Large intestine (tissue), 3 donors: ENCODE measurements at regions not wholly inside any gene's neighbourhood (a gene's known extent, or its start where the extent isn't known, plus 50 kb on each side); places are given as distances from the start of the nearest gene placed in this dataset.

Source experiments
- DNase-seq, 2 donors: peaks; one replicate each; pipeline versions ENCODE4 v3.0.0 to v3.0.0-alpha.2; 2013
- H3K27ac ChIP-seq: one replicate; pipeline ENCODE4 v1.5.1; 2013; ENCODE audit warnings: low read length
- H3K27me3 ChIP-seq: 2 replicates; pipeline ENCODE4 v1.6.1; 2013; ENCODE audit warnings: low read length; ENCODE audit not compliant: control insufficient read depth, insufficient read depth
- H3K36me3 ChIP-seq: 2 replicates; pipeline ENCODE4 v1.6.1; 2013; ENCODE audit warnings: low read length; ENCODE audit not compliant: control insufficient read depth, insufficient read depth
- H3K4me1 ChIP-seq: one replicate; pipeline ENCODE4 v1.6.1; 2013; ENCODE audit warnings: low read length; ENCODE audit not compliant: control insufficient read depth, insufficient read depth
- H3K4me3 ChIP-seq: one replicate; pipeline ENCODE4 v1.5.1; 2013; ENCODE audit warnings: low read length
- H3K9me3 ChIP-seq: one replicate; pipeline ENCODE4 v1.6.1; 2013; ENCODE audit warnings: mild to moderate bottlenecking, low read depth, low read length, moderate library complexity; ENCODE audit not compliant: control insufficient read depth
- WGBS: methylation state at CpG from one replicate; pipeline ENCODE4 v1.1.5; 2013; ENCODE audit warnings: low lambda C conversion rate; ENCODE audit not compliant: insufficient coverage; 5-methylcytosine and 5-hydroxymethylcytosine counted together

- WGBS, result no CpG with 5 or more reads among the region's 6 CpGs
- Histone ChIP-seq H3K27ac (no peak overlapping the region), H3K36me3 (no peaks in the 10 kb centered on the region), H3K4me3 (no peak overlapping the region), H3K9me3 (no peaks in the 10 kb centered on the region), H3K27me3 (peaks cover 8% of the 10 kb centered on the region), H3K4me1 (no peaks in the 10 kb centered on the region)
- no peak for DNase-seq
These were observed 111.6 kb upstream of the ESRRB start for GRCh38 chr14:76264384-76264783.

- H3K4me1 ChIP-seq, result no peaks in the 10 kb centered on the region
- H3K9me3 ChIP-seq, result no peaks in the 10 kb centered on the region
- WGBS, result no CpG with 5 or more reads among the region's 27 CpGs
- DNase-seq, result peak; percentile 18 to 67
- no peaks in the 10 kb centered on the region for H3K36me3 ChIP-seq
- H3K27me3 ChIP-seq, result peaks cover 17% of the 10 kb centered on the region
- peak overlapping the region; percentile 47 for H3K4me3 ChIP-seq
- no peak overlapping the region for H3K27ac ChIP-seq
These were observed 108.5 kb upstream of the ESRRB start for GRCh38 chr14:76267322-76268046.

- no peaks in the 10 kb centered on the region for H3K4me1 ChIP-seq
- no peak overlapping the region for H3K27ac ChIP-seq
- DNase-seq, result no peak
- H3K36me3 ChIP-seq, result no peaks in the 10 kb centered on the region
- WGBS, result no CpG with 5 or more reads among the region's 8 CpGs
- peak overlapping the region; percentile 47 for H3K4me3 ChIP-seq
- peaks cover 15% of the 10 kb centered on the region for H3K27me3 ChIP-seq
- H3K9me3 ChIP-seq, result no peaks in the 10 kb centered on the region
These were observed 107.9 kb upstream of the ESRRB start for GRCh38 chr14:76268047-76268431.

- no peaks in the 10 kb centered on the region for H3K9me3 ChIP-seq
- WGBS, result no CpG with 5 or more reads among the region's 9 CpGs
These were observed 107.2 kb upstream of the ESRRB start for GRCh38 chr14:76268700-76269099.

GRCh38 chr14:76271041-76271755, 104.7 kb upstream of the ESRRB start:
- Histone ChIP-seq H3K9me3 (no peaks in the 10 kb centered on the region), H3K27ac (no peak overlapping the region), H3K27me3 (peaks cover 12% of the 10 kb centered on the region), H3K36me3 (no peaks in the 10 kb centered on the region), H3K4me3 (no peak overlapping the region), H3K4me1 (no peaks in the 10 kb centered on the region)
- WGBS, result 92% methylated on average over 5 of the region's 15 CpGs
- no peak for DNase-seq

More at GRCh38 chr14:76268700-76269099, 107.2 kb upstream of the ESRRB start:
- Histone ChIP-seq H3K4me1 (no peaks in the 10 kb centered on the region), H3K27ac (no peak overlapping the region), H3K27me3 (peaks cover 15% of the 10 kb centered on the region), H3K36me3 (no peaks in the 10 kb centered on the region), H3K4me3 (no peak overlapping the region)
- no peak for DNase-seq

GRCh38 chr14:76272349-76272748, 103.6 kb upstream of the ESRRB start:
- Histone ChIP-seq H3K4me1 (no peaks in the 10 kb centered on the region), H3K9me3 (no peaks in the 10 kb centered on the region), H3K27ac (no peak overlapping the region), H3K27me3 (peaks cover 12% of the 10 kb centered on the region), H3K4me3 (no peak overlapping the region), H3K36me3 (no peaks in the 10 kb centered on the region)
- DNase-seq, result no peak

- Histone ChIP-seq H3K36me3 (no peaks in the 10 kb centered on the region), H3K4me3 (no peak overlapping the region), H3K4me1 (no peaks in the 10 kb centered on the region), H3K9me3 (no peaks in the 10 kb centered on the region), H3K27ac (no peak overlapping the region), H3K27me3 (peaks cover 12% of the 10 kb centered on the region)
- no peak for DNase-seq
These were observed 103.2 kb upstream of the ESRRB start for GRCh38 chr14:76272774-76273173.

- Histone ChIP-seq H3K27me3 (peaks cover 12% of the 10 kb centered on the region), H3K36me3 (no peaks in the 10 kb centered on the region), H3K4me1 (no peaks in the 10 kb centered on the region), H3K4me3 (no peak overlapping the region), H3K27ac (no peak overlapping the region), H3K9me3 (no peaks in the 10 kb centered on the region)
- no CpG with 5 or more reads among the region's 2 CpGs for WGBS
- DNase-seq, result no peak
These were observed 102.6 kb upstream of the ESRRB start for GRCh38 chr14:76273346-76273745.

- WGBS, result no CpG with 5 or more reads among the region's 3 CpGs
- Histone ChIP-seq H3K4me3 (no peak overlapping the region), H3K27ac (no peak overlapping the region), H3K9me3 (no peaks in the 10 kb centered on the region), H3K4me1 (no peaks in the 10 kb centered on the region), H3K27me3 (peaks cover 11% of the 10 kb centered on the region), H3K36me3 (no peaks in the 10 kb centered on the region)
- no peak for DNase-seq
These were observed 101.6 kb upstream of the ESRRB start for GRCh38 chr14:76274324-76274723.

GRCh38 chr14:76277586-76278130, 98.3 kb upstream of the ESRRB start:
- Histone ChIP-seq H3K9me3 (no peaks in the 10 kb centered on the region), H3K4me1 (no peaks in the 10 kb centered on the region), H3K36me3 (no peaks in the 10 kb centered on the region), H3K4me3 (no peak overlapping the region), H3K27ac (no peak overlapping the region), H3K27me3 (peaks cover 5% of the 10 kb centered on the region)
- DNase-seq, result no peak
- no CpG with 5 or more reads among the region's 14 CpGs for WGBS
